Mesenchymal stem cell (in vitro differentiated cells and primary cell): ENCODE measurements at regions not wholly inside any gene's neighbourhood (a gene's known extent, or its start where the extent isn't known, plus 50 kb on each side); places are given as distances from the start of the nearest gene placed in this dataset.
A peak's percentile ranks its signal among the peaks of the same experiment; 100 is the strongest.

Experiments
- DNase-seq: peaks from one replicate; pipeline ENCODE4 v3.0.0-alpha.2; 2013
- H2AFZ ChIP-seq: one replicate; pipeline ENCODE4 v1.6.1; 2013; ENCODE audit warnings: low read depth, mild to moderate bottlenecking, control low read depth, inconsistent platforms, low read length, moderate library complexity
- H2AK5ac ChIP-seq: 2 replicates; pipeline ENCODE4 v1.6.1; 2013; ENCODE audit warnings: low read length, moderate library complexity, mild to moderate bottlenecking, inconsistent platforms; ENCODE audit not compliant: severe bottlenecking
- H2BK120ac ChIP-seq: one replicate; pipeline ENCODE4 v1.6.1; 2013; ENCODE audit warnings: low read depth, mild to moderate bottlenecking, inconsistent platforms, low read length, moderate library complexity
- H2BK12ac ChIP-seq, 2 experiments: one replicate each; pipeline ENCODE4 v1.6.1; 2013; ENCODE audit warnings: inconsistent platforms in 2 of 2, low read length in 2 of 2, mild to moderate bottlenecking in 2 of 2, moderate library complexity in 2 of 2, control low read depth in 1 of 2
- H2BK15ac ChIP-seq: one replicate; pipeline ENCODE4 v1.6.1; 2013; ENCODE audit warnings: mild to moderate bottlenecking, low read depth, inconsistent platforms; ENCODE audit not compliant: poor library complexity, severe bottlenecking
- H2BK5ac ChIP-seq: 2 replicates; pipeline ENCODE4 v1.6.1; 2013; ENCODE audit warnings: low read depth, mild to moderate bottlenecking, low read length, control low read depth, inconsistent platforms; ENCODE audit not compliant: poor library complexity, severe bottlenecking
- H3K14ac ChIP-seq, 2 experiments: one replicate each; pipeline ENCODE4 v1.6.1; 2013; ENCODE audit warnings: inconsistent platforms in 2 of 2, low read length in 2 of 2, control low read depth in 1 of 2, mild to moderate bottlenecking in 1 of 2, moderate library complexity in 1 of 2
- H3K18ac ChIP-seq, 2 experiments: one replicate each; pipeline ENCODE4 v1.6.1; 2013; ENCODE audit warnings: inconsistent platforms in 2 of 2, low read length in 2 of 2, control low read depth in 1 of 2, low read depth in 1 of 2, mild to moderate bottlenecking in 1 of 2
- H3K23ac ChIP-seq, 2 experiments: one replicate each; pipeline ENCODE4 v1.6.1; 2013; ENCODE audit warnings: inconsistent platforms in 2 of 2, low read length in 2 of 2, mild to moderate bottlenecking in 2 of 2, moderate library complexity in 2 of 2, control low read depth in 1 of 2
- H3K27ac ChIP-seq: 2 replicates; pipeline ENCODE4 v1.5.1; 2013; ENCODE audit warnings: mild to moderate bottlenecking, moderate library complexity, low read length, control low read depth, inconsistent platforms; ENCODE audit not compliant: poor library complexity, severe bottlenecking
- H3K27me3 ChIP-seq, 2 experiments: 2 replicates each; pipeline versions ENCODE4 v1.6.1 to v1.7.0; 2013; ENCODE audit warnings: low read length in 2 of 2, mild to moderate bottlenecking in 2 of 2, moderate library complexity in 2 of 2, control low read depth in 1 of 2, inconsistent platforms in 1 of 2; ENCODE audit not compliant: control insufficient read depth in 1 of 2, insufficient read depth in 1 of 2
- H3K36me3 ChIP-seq, 2 experiments: 2 replicates each; pipeline versions ENCODE4 v1.6.1 to v1.7.0; 2013; ENCODE audit warnings: low read length in 2 of 2, control low read depth in 1 of 2, inconsistent platforms in 1 of 2, low read depth in 1 of 2, mild to moderate bottlenecking in 1 of 2; ENCODE audit not compliant: insufficient read depth in 2 of 2, control insufficient read depth in 1 of 2
- H3K4ac ChIP-seq, 2 experiments: one replicate each; pipeline ENCODE4 v1.6.1; 2013; ENCODE audit warnings: inconsistent platforms in 2 of 2, low read length in 2 of 2, mild to moderate bottlenecking in 2 of 2, moderate library complexity in 2 of 2, control low read depth in 1 of 2, low read depth in 1 of 2
- H3K4me1 ChIP-seq: 2 replicates; pipeline ENCODE4 v1.6.1; 2013; ENCODE audit warnings: low read depth, low read length, control low read depth; ENCODE audit not compliant: control insufficient read depth, insufficient read depth
- H3K4me2 ChIP-seq: 2 replicates; pipeline ENCODE4 v1.6.1; 2013; ENCODE audit warnings: low read length, mild to moderate bottlenecking, inconsistent platforms; ENCODE audit not compliant: poor library complexity, severe bottlenecking
- H3K4me3 ChIP-seq, 2 experiments: 2 replicates each; pipeline versions ENCODE4 v1.5.1 to v1.7.0; 2013; ENCODE audit warnings: low read length in 2 of 2, mild to moderate bottlenecking in 2 of 2, control low read depth in 1 of 2, low read depth in 1 of 2; ENCODE audit not compliant: insufficient read depth in 1 of 2
- H3K79me1 ChIP-seq: replicated peaks from 2 replicates; pipeline ENCODE4 v1.6.1; 2013; ENCODE audit warnings: mild to moderate bottlenecking, control low read depth, low read length, inconsistent platforms; ENCODE audit not compliant: poor library complexity, severe bottlenecking
- H3K9ac ChIP-seq: 2 replicates; pipeline ENCODE4 v1.7.0; 2013; ENCODE audit warnings: mild to moderate bottlenecking, low read length, moderate library complexity
- H3K9me3 ChIP-seq: 2 replicates; pipeline ENCODE4 v1.7.0; 2013; ENCODE audit warnings: mild to moderate bottlenecking, low read length; ENCODE audit not compliant: control insufficient read depth
- H4K8ac ChIP-seq: one replicate; pipeline ENCODE4 v1.6.1; 2013; ENCODE audit warnings: inconsistent platforms, mild to moderate bottlenecking, low read length, moderate library complexity
- H4K91ac ChIP-seq: one replicate; pipeline ENCODE4 v1.6.1; 2013; ENCODE audit warnings: mild to moderate bottlenecking, low read length, inconsistent platforms
- WGBS: methylation state at CpG from one replicate; pipeline ENCODE4 v1.1.7; 2013; ENCODE audit warnings: mixed read lengths; 5-methylcytosine and 5-hydroxymethylcytosine counted together

GRCh38 chr2:216989340-216990129 lies 129.7 kb upstream of the TNP1 start:
- no peak overlapping the region for H3K9ac ChIP-seq
- no peaks in the 10 kb centered on the region for H3K27me3 ChIP-seq
- WGBS = 82% methylated on average over 5 of the region's 5 CpGs

GRCh38 chr2:216987252-216987821 lies 127.5 kb upstream of the TNP1 start:
- Histone ChIP-seq H3K9me3 (no peaks in the 10 kb centered on the region), H4K8ac (no peak overlapping the region), H2BK5ac (no peak overlapping the region), H3K36me3 (no peaks in the 10 kb centered on the region), H2AFZ (no peak overlapping the region), H3K14ac (no peak overlapping the region), H3K4ac (no peak overlapping the region), H4K91ac (no peak overlapping the region), H3K27ac (no peak overlapping the region), H3K23ac (no peak overlapping the region), H3K4me2 (no peak overlapping the region), H3K79me1 (no peaks in the 10 kb centered on the region), H2AK5ac (no peak overlapping the region), H2BK120ac (no peak overlapping the region), H3K27me3 (no peaks in the 10 kb centered on the region), H3K4me1 (peaks cover 11% of the 10 kb centered on the region), H2BK15ac (no peak overlapping the region), H3K4me3 (no peak overlapping the region), H2BK12ac (no peak overlapping the region), H3K9ac (no peak overlapping the region), H3K18ac (no peak overlapping the region)
- no peak for DNase-seq
- 92% methylated on average over 5 of the region's 6 CpGs for WGBS

More at GRCh38 chr2:216989340-216990129, 129.7 kb upstream of the TNP1 start:
- no peaks in the 10 kb centered on the region for H3K9me3 ChIP-seq
- H3K79me1 ChIP-seq = no peaks in the 10 kb centered on the region
- DNase-seq = no peak
- no peaks in the 10 kb centered on the region for H3K36me3 ChIP-seq
- H3K23ac ChIP-seq = no peak overlapping the region
- H2AK5ac ChIP-seq = no peak overlapping the region
- no peak overlapping the region for H2BK120ac ChIP-seq
- no peak overlapping the region for H3K4me3 ChIP-seq
- no peak overlapping the region for H3K14ac ChIP-seq
- peaks cover 12% of the 10 kb centered on the region for H3K4me1 ChIP-seq
- no peak overlapping the region for H4K8ac ChIP-seq
- no peak overlapping the region for H3K4ac ChIP-seq
- H2BK15ac ChIP-seq = no peak overlapping the region
- no peak overlapping the region for H3K18ac ChIP-seq
- no peak overlapping the region for H2BK12ac ChIP-seq
- no peak overlapping the region for H2AFZ ChIP-seq
- no peak overlapping the region for H3K4me2 ChIP-seq
- no peak overlapping the region for H3K27ac ChIP-seq
- H2BK5ac ChIP-seq = no peak overlapping the region
- no peak overlapping the region for H4K91ac ChIP-seq

- WGBS = 79% methylated on average over 13 of the region's 13 CpGs
Measured at GRCh38 chr2:216985658-216986141, 125.8 kb upstream of the TNP1 start.

GRCh38 chr2:216984937-216985336 lies 125.1 kb upstream of the TNP1 start:
- Histone ChIP-seq H3K36me3 (no peaks in the 10 kb centered on the region), H2BK5ac (no peak overlapping the region), H3K23ac (no peak overlapping the region), H3K79me1 (no peaks in the 10 kb centered on the region), H3K4me1 (peaks cover 10% of the 10 kb centered on the region), H4K8ac (no peak overlapping the region), H3K18ac (no peak overlapping the region), H2AFZ (no peak overlapping the region), H4K91ac (no peak overlapping the region), H3K9me3 (no peaks in the 10 kb centered on the region), H3K4me2 (no peak overlapping the region), H3K9ac (no peak overlapping the region), H3K4ac (no peak overlapping the region), H2BK120ac (no peak overlapping the region), H2BK15ac (no peak overlapping the region), H2BK12ac (no peak overlapping the region), H3K4me3 (no peak overlapping the region), H3K27me3 (no peaks in the 10 kb centered on the region), H3K27ac (no peak overlapping the region), H2AK5ac (no peak overlapping the region), H3K14ac (no peak overlapping the region)
- WGBS = 100% methylated on average over 2 of the region's 2 CpGs
- DNase-seq = no peak

More at GRCh38 chr2:216985658-216986141, 125.8 kb upstream of the TNP1 start:
- peaks cover 10% of the 10 kb centered on the region for H3K4me1 ChIP-seq
- no peak overlapping the region for H2AFZ ChIP-seq
- no peak overlapping the region for H3K23ac ChIP-seq
- H3K27me3 ChIP-seq = no peaks in the 10 kb centered on the region
- H2BK5ac ChIP-seq = no peak overlapping the region
- H2AK5ac ChIP-seq = no peak overlapping the region
- no peak overlapping the region for H3K4me3 ChIP-seq
- H2BK12ac ChIP-seq = no peak overlapping the region
- H3K9me3 ChIP-seq = no peaks in the 10 kb centered on the region
- DNase-seq = no peak
- H2BK120ac ChIP-seq = no peak overlapping the region
- no peak overlapping the region for H4K8ac ChIP-seq
- no peak overlapping the region for H3K27ac ChIP-seq
- no peaks in the 10 kb centered on the region for H3K36me3 ChIP-seq
- no peak overlapping the region for H3K4ac ChIP-seq
- no peaks in the 10 kb centered on the region for H3K79me1 ChIP-seq
- H4K91ac ChIP-seq = no peak overlapping the region
- peak overlapping the region in 1 of 2 experiments; percentile 15 for H3K14ac ChIP-seq
- no peak overlapping the region for H3K18ac ChIP-seq
- no peak overlapping the region for H3K9ac ChIP-seq
- no peak overlapping the region for H2BK15ac ChIP-seq
- no peak overlapping the region for H3K4me2 ChIP-seq
